ENCODE measurements at regions not wholly inside any gene's neighbourhood (a gene's known extent, or its start where the extent isn't known, plus 50 kb on each side); places are given as distances from the start of the nearest gene placed in this dataset.

DNA sequence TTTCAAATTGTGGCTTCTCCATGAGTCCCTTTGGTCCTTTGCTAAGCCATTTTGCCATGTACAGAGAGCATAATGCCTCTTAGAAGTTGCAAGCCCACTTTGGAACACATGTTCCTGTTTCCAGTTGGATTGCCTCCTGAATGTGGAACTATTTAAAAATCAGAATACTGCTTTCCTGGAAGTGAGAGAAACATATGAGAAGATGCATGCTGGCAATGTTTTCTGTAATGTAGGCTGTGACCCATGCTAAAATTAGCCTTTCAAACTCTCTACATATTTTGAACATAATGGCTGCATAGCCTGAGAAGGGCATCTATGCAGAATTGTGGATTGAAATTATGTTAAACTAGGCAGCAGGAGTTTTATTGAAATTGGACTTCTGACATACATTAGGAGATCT is 175.5 kb upstream of the PAPPA start:
- Histone ChIP-seq H2AFZ (ENCODE audit: low read length) (no peak overlapping the region), H4K20me1 (ENCODE audit: insufficient read depth, low read length) (no peaks in the 10 kb centered on the region), H3K4me2 (ENCODE audit: low read depth, low read length) (no peak overlapping the region), H3K4me3 (ENCODE audit: low read length) (no peak overlapping the region), H3F3A (ENCODE audit: insufficient read depth, low read length) (no peaks in the 10 kb centered on the region), H3K27ac (ENCODE audit: low read length) (no peak overlapping the region), H3K9ac (ENCODE audit: low read length) (no peak overlapping the region), H3K79me2 (ENCODE audit: low read length) (no peaks in the 10 kb centered on the region), H3K9me2 (replicated peaks; ENCODE audit: insufficient read depth, low read length) (no peaks in the 10 kb centered on the region), H3K27me3 (replicated peaks; ENCODE audit: insufficient read depth, low read length) (no peaks in the 10 kb centered on the region), H3K4me1 (ENCODE audit: low read length) (no peaks in the 10 kb centered on the region), H3K36me3 (replicated peaks; ENCODE audit: insufficient read depth, low read length) (no peaks in the 10 kb centered on the region), H3K9me3 (replicated peaks; ENCODE audit: insufficient read depth, low read length) (no peaks in the 10 kb centered on the region)
- no peak for DNase-seq
- TF ChIP-seq, protein P1, sequence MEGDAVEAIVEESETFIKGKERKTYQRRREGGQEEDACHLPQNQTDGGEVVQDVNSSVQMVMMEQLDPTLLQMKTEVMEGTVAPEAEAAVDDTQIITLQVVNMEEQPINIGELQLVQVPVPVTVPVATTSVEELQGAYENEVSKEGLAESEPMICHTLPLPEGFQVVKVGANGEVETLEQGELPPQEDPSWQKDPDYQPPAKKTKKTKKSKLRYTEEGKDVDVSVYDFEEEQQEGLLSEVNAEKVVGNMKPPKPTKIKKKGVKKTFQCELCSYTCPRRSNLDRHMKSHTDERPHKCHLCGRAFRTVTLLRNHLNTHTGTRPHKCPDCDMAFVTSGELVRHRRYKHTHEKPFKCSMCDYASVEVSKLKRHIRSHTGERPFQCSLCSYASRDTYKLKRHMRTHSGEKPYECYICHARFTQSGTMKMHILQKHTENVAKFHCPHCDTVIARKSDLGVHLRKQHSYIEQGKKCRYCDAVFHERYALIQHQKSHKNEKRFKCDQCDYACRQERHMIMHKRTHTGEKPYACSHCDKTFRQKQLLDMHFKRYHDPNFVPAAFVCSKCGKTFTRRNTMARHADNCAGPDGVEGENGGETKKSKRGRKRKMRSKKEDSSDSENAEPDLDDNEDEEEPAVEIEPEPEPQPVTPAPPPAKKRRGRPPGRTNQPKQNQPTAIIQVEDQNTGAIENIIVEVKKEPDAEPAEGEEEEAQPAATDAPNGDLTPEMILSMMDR (IDR thresholded peaks at IDR 0.05; ENCODE audit: low read length) = no peak
- TF ChIP-seq EZH2 (optimal IDR thresholded peaks at IDR 0.05; ENCODE audit: low read depth, low read length) = no peak
- TF ChIP-seq EZH2phosphoT487 (IDR thresholded peaks at IDR 0.05; ENCODE audit: low read length) = no peak

DNA sequence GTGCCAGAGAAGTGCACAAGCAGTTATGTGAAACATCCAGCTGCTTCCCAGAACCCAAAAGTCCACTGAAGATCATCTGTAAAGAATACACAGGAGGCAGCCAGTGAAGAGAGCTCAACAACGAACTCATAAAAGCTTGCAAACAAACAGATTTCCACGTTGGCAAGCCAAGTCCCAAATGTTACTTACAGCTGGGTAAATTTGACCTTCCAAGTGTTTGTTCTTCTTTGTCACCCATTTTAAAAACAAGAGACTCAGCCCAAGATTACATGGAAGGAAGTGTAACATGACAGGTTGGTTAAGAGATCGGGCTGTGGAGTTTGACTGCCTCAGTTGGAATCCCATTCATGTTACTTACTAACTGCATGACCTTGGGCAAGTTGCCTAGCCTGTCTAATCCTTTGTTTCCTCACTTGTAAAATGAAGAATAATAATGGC is 174.9 kb upstream of the PAPPA start:
- no peaks in the 10 kb centered on the region for H3K27me3 ChIP-seq (replicated peaks; ENCODE audit: insufficient read depth, low read length)
- no peak for DNase-seq
- no peaks in the 10 kb centered on the region for H3K79me2 ChIP-seq (ENCODE audit: low read length)
- TF ChIP-seq, protein P1 (IDR thresholded peaks at IDR 0.05; ENCODE audit: low read length) = no peak
- no peak for TF ChIP-seq EZH2 (optimal IDR thresholded peaks at IDR 0.05; ENCODE audit: low read depth, low read length)
- H3K4me2 ChIP-seq (ENCODE audit: low read depth, low read length) = no peak overlapping the region
- no peaks in the 10 kb centered on the region for H4K20me1 ChIP-seq (ENCODE audit: insufficient read depth, low read length)
- H3K9me3 ChIP-seq (replicated peaks; ENCODE audit: insufficient read depth, low read length) = no peaks in the 10 kb centered on the region
- no peak overlapping the region for H3K9ac ChIP-seq (ENCODE audit: low read length)
- H3F3A ChIP-seq (ENCODE audit: insufficient read depth, low read length) = no peaks in the 10 kb centered on the region
- no peaks in the 10 kb centered on the region for H3K4me1 ChIP-seq (ENCODE audit: low read length)
- H3K9me2 ChIP-seq (replicated peaks; ENCODE audit: insufficient read depth, low read length) = no peaks in the 10 kb centered on the region
- no peak overlapping the region for H3K4me3 ChIP-seq (ENCODE audit: low read length)
- H2AFZ ChIP-seq (ENCODE audit: low read length) = no peak overlapping the region
- H3K36me3 ChIP-seq (replicated peaks; ENCODE audit: insufficient read depth, low read length) = no peaks in the 10 kb centered on the region
- H3K27ac ChIP-seq (ENCODE audit: low read length) = no peak overlapping the region

DNA sequence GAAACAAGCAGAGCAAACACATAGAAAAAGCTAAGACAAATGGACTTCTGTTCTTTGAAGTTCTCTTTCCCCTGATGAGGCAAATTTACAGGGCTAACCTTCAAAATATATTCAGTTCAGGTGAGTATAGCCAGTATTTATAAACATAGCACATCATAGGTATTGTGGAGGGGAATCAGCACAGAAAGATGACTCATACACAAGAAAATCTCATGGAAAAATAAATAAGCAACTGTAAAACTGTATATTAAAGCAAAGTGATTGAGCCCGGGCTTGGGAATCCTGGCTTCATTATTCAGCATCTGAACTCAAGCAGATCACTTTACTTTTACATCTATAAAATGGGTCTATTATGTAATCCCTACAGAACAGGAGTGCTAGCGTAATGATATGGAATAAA is 173.5 kb upstream of the PAPPA start:
- H3K9me2 ChIP-seq (replicated peaks; ENCODE audit: insufficient read depth, low read length) = no peaks in the 10 kb centered on the region
- DNase-seq = no peak
- H3K4me3 ChIP-seq (ENCODE audit: low read length) = no peak overlapping the region
- H2AFZ ChIP-seq (ENCODE audit: low read length) = no peak overlapping the region
- H3K27me3 ChIP-seq (replicated peaks; ENCODE audit: insufficient read depth, low read length) = no peaks in the 10 kb centered on the region
- H3K27ac ChIP-seq (ENCODE audit: low read length) = no peak overlapping the region
- no peaks in the 10 kb centered on the region for H3F3A ChIP-seq (ENCODE audit: insufficient read depth, low read length)
- H3K9ac ChIP-seq (ENCODE audit: low read length) = no peak overlapping the region
- no peaks in the 10 kb centered on the region for H3K4me1 ChIP-seq (ENCODE audit: low read length)
- no peak overlapping the region for H3K4me2 ChIP-seq (ENCODE audit: low read depth, low read length)
- H3K36me3 ChIP-seq (replicated peaks; ENCODE audit: insufficient read depth, low read length) = no peaks in the 10 kb centered on the region
- TF ChIP-seq, protein P1 (IDR thresholded peaks at IDR 0.05; ENCODE audit: low read length) = no peak
- TF ChIP-seq EZH2phosphoT487 (IDR thresholded peaks at IDR 0.05; ENCODE audit: low read length) (no peak), EZH2 (optimal IDR thresholded peaks at IDR 0.05; ENCODE audit: low read depth, low read length) (no peak)
- no peaks in the 10 kb centered on the region for H3K79me2 ChIP-seq (ENCODE audit: low read length)
- H3K9me3 ChIP-seq (replicated peaks; ENCODE audit: insufficient read depth, low read length) = no peaks in the 10 kb centered on the region
- no peaks in the 10 kb centered on the region for H4K20me1 ChIP-seq (ENCODE audit: insufficient read depth, low read length)
